SK-N-MC (cell line): ENCODE measurements at regions not wholly inside any gene's neighbourhood (a gene's known extent, or its start where the extent isn't known, plus 50 kb on each side); places are given as distances from the start of the nearest gene placed in this dataset.

Experiments used
- DNase-seq: peaks from one replicate; pipeline ENCODE4 v3.0.0-alpha.2; 2011; ENCODE audit warnings: low read depth, low spot score
- H3K27ac ChIP-seq: fragments of 200-600 bp; sonication (generic); 2 replicates; pipeline ENCODE4 v1.5.1; 2016; ENCODE audit warnings: mixed run types
- H3K36me3 ChIP-seq: fragments of 200-600 bp; sonication (generic); 2 replicates; pipeline ENCODE4 v1.6.1; 2017; ENCODE audit warnings: antibody characterized with exemption, low read length, mixed read lengths; ENCODE audit not compliant: insufficient read depth
- H3K4me3 ChIP-seq: fragments of 200-600 bp; sonication (generic); 2 replicates; pipeline ENCODE4 v1.5.1; 2016
- H3K9ac ChIP-seq: fragments of 200-600 bp; sonication (generic); 2 replicates; pipeline ENCODE4 v1.8.0; 2017; ENCODE audit warnings: mixed run types, mixed read lengths; ENCODE audit not compliant: insufficient read length
- H3K9me3 ChIP-seq: fragments of 200-600 bp; sonication (generic); 2 replicates; pipeline ENCODE4 v1.6.1; 2017; ENCODE audit warnings: low read depth, mild to moderate bottlenecking, antibody characterized with exemption, low read length, moderate library complexity, mixed read lengths
- EZH2 ChIP-seq: fragments of 200-600 bp; sonication (generic); IDR thresholded peaks from one replicate; pipeline ENCODE4 v1.6.1; 2017; ENCODE audit warnings: antibody characterized with exemption
- FOXP2 ChIP-seq: optimal IDR thresholded peaks from 2 replicates; pipeline ENCODE3; 2011; ENCODE audit warnings: mild to moderate bottlenecking, moderate library complexity; ENCODE audit not compliant: insufficient read depth; ENCODE audit errors: extremely low read length, control extremely low read depth
- POLR2AphosphoS5 ChIP-seq: IDR thresholded peaks from 2 replicates; pipeline ENCODE4 v1.6.1; 2012; ENCODE audit warnings: mild to moderate bottlenecking, low read depth, low read length, borderline replicate concordance

GRCh38 chr2:144304202-144304601 is 215.7 kb downstream of the ZEB2 start:
- Histone ChIP-seq H3K9ac (no peak overlapping the region), H3K9me3 (no peaks in the 10 kb centered on the region), H3K36me3 (peaks cover 14% of the 10 kb centered on the region), H3K27ac (no peak overlapping the region), H3K4me3 (no peak overlapping the region)
- no peak for DNase-seq
- TF ChIP-seq EZH2: no peak
- no peak for TF ChIP-seq POLR2AphosphoS5
- no peak for TF ChIP-seq FOXP2

DNA sequence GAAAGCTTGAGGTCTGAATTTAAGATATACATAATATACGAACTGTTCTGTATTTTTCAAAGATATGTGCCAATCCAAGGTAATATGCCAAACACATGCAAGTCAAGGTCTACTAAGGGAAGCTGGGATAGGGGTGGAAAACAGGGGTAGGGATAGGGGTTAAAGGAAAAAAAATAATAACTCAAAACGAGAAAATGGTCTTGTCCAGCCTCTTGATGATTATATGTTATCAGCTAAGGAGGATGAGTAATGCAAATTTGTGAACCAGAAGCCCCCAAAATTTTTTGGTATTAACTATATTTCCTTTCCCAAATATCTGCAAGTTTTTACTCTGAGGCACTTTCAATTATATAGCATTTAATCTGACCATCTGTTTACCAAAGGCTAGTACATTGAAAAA is 219.3 kb downstream of the ZEB2 start:
- TF ChIP-seq POLR2AphosphoS5 (no peak), FOXP2 (no peak), EZH2 (no peak)
- Histone ChIP-seq H3K27ac (no peak overlapping the region), H3K4me3 (no peak overlapping the region), H3K36me3 (peaks cover 3% of the 10 kb centered on the region; the same call in 1 of the 2 replicates), H3K9ac (no peak overlapping the region), H3K9me3 (no peaks in the 10 kb centered on the region)
- DNase-seq: no peak

- H3K9ac ChIP-seq: no peak overlapping the region
- no peak overlapping the region for H3K27ac ChIP-seq
- H3K9me3 ChIP-seq: no peaks in the 10 kb centered on the region; the same call in 1 of the 2 replicates
- no peak for DNase-seq
- H3K4me3 ChIP-seq: no peak overlapping the region
- no peaks in the 10 kb centered on the region for H3K36me3 ChIP-seq
- TF ChIP-seq EZH2 (no peak), FOXP2 (no peak), POLR2AphosphoS5 (no peak)
These were observed 229.6 kb downstream of the ZEB2 start for GRCh38 chr2:144290276-144290675.

DNA sequence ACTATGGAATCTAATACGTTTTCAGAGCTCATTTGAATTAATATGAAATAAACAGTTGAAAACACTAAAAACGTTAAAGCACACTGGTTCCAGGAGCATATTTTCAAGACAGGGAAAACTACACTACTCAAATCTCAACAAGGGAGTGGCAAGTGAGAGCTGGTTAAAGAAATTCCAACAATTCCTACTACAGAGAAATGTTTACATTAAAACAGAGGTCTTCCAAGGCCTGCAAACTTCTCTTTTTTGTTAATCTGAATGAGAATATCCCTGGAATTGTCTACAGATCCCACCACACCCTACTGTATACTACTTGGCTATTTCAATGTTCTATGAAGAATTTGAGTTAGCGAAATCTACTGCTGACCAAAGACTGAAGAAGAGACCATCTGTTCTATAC is 231.5 kb downstream of the ZEB2 start:
- H3K4me3 ChIP-seq: no peak overlapping the region
- no peaks in the 10 kb centered on the region for H3K36me3 ChIP-seq
- H3K27ac ChIP-seq: no peak overlapping the region
- H3K9ac ChIP-seq: no peak overlapping the region
- TF ChIP-seq FOXP2: no peak
- no peak for TF ChIP-seq EZH2
- TF ChIP-seq POLR2AphosphoS5: no peak
- no peak for DNase-seq
- no peaks in the 10 kb centered on the region; the same call in 1 of the 2 replicates for H3K9me3 ChIP-seq

DNA sequence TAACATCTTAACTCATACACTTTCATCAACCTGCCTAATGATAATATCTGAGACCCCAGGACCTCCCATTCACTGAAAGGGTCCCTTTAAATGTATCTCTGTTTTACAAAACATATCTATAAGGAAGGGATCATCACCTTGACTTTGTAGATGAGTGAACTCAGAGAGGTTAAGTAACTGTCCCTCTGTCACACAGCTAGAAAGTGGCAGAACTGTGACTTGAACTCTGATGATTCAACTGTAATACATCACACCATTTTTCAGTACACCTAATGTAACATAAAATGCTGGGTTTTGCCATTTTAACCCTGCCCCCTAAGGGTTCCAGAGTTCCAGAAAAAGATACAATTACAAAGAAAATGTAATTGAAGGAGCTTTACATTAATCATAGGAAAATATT is 234.6 kb downstream of the ZEB2 start:
- H3K9me3 ChIP-seq: no peaks in the 10 kb centered on the region; the same call in 1 of the 2 replicates
- TF ChIP-seq POLR2AphosphoS5 (no peak), EZH2 (no peak), FOXP2 (no peak)
- no peaks in the 10 kb centered on the region for H3K36me3 ChIP-seq

GRCh38 chr2:144281476-144281875 is 238.4 kb downstream of the ZEB2 start:
- TF ChIP-seq EZH2 (no peak), POLR2AphosphoS5 (no peak), FOXP2 (no peak)
- H3K9ac ChIP-seq: no peak overlapping the region

More for the DNA sequence above, 234.6 kb downstream of the ZEB2 start:
- Histone ChIP-seq H3K9ac (no peak overlapping the region), H3K4me3 (no peak overlapping the region), H3K27ac (no peak overlapping the region)
- no peak for DNase-seq

GRCh38 chr2:144280009-144280408 is 239.9 kb downstream of the ZEB2 start:
- no peak for TF ChIP-seq FOXP2
- no peak for TF ChIP-seq EZH2
- TF ChIP-seq POLR2AphosphoS5: no peak
- Histone ChIP-seq H3K4me3 (no peak overlapping the region), H3K9ac (no peak overlapping the region), H3K27ac (no peak overlapping the region), H3K36me3 (no peaks in the 10 kb centered on the region), H3K9me3 (no peaks in the 10 kb centered on the region)
- no peak for DNase-seq

More at GRCh38 chr2:144281476-144281875, 238.4 kb downstream of the ZEB2 start:
- Histone ChIP-seq H3K4me3 (no peak overlapping the region), H3K9me3 (no peaks in the 10 kb centered on the region), H3K36me3 (no peaks in the 10 kb centered on the region), H3K27ac (no peak overlapping the region)
- no peak for DNase-seq

DNA sequence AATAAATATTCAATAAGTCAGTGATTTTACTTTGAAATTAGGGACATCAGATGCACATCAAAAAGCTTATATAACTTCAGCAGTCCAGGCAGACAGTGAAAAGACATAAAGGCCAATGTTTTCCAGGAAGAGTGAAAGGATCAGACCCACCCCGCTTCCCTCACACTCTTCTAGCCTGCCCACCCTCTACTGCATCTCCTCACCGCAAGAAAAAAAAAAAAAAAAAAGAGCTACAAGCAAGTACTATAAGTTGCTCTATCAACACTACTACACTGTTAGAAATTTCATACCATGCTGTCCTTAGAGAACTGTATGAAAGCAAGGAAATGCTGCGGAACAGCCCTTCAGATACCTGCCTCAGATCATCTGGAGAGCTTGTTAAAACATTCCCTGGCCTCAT is 240.8 kb downstream of the ZEB2 start:
- Histone ChIP-seq H3K4me3 (no peak overlapping the region), H3K27ac (no peak overlapping the region), H3K9me3 (no peaks in the 10 kb centered on the region), H3K36me3 (0 out of 2 replicates have a peak, but pooled peaks cover 2% of the 10 kb centered on the region), H3K9ac (no peak overlapping the region)
- TF ChIP-seq FOXP2: no peak
- no peak for TF ChIP-seq POLR2AphosphoS5
- no peak for TF ChIP-seq EZH2
- DNase-seq: no peak

GRCh38 chr2:144277622-144278354 is 242.1 kb downstream of the ZEB2 start:
- no peak overlapping the region for H3K27ac ChIP-seq
- no peak overlapping the region for H3K4me3 ChIP-seq
- H3K9ac ChIP-seq: no peak overlapping the region
- no peak for TF ChIP-seq POLR2AphosphoS5
- TF ChIP-seq EZH2: no peak
- no peak for TF ChIP-seq FOXP2
- DNase-seq: no peak
- H3K9me3 ChIP-seq: peaks cover 8% of the 10 kb centered on the region; the same call in 1 of the 2 replicates
- peaks cover 5% of the 10 kb centered on the region; the same call in 1 of the 2 replicates for H3K36me3 ChIP-seq
